ENCODE measurements at regions not wholly inside any gene's neighbourhood (a gene's known extent, or its start where the extent isn't known, plus 50 kb on each side); places are given as distances from the start of the nearest gene placed in this dataset.
"Not testable (repeated sequence)": the region's sequence is repeated elsewhere in the genome, so short reads cannot be mapped to it uniquely, and the experiment has no call there.

- TF ChIP-seq CTCF (IDR thresholded peaks at IDR 0.05; ENCODE audit: insufficient read depth, missing control alignments): no peak
- DNase-seq (ENCODE audit: insufficient read length, low spot score): no peak
- FAIRE-seq: no peak
These were observed 1136.1 kb downstream of the OTOL1 start for GRCh38 chr3:162632672-162633071.

- DNase-seq (ENCODE audit: insufficient read length, low spot score); FAIRE-seq: not testable (repeated sequence)
These were observed 1143.6 kb downstream of the OTOL1 start for GRCh38 chr3:162640208-162640607.

GRCh38 chr3:162641317-162641716 is 1144.7 kb downstream of the OTOL1 start:
- no peak for TF ChIP-seq CTCF (IDR thresholded peaks at IDR 0.05; ENCODE audit: insufficient read depth, missing control alignments)
- DNase-seq (ENCODE audit: insufficient read length, low spot score) (no peak), FAIRE-seq (no peak)

GRCh38 chr3:162641907-162642306 is 1145.3 kb downstream of the OTOL1 start:
- FAIRE-seq (no peak), DNase-seq (ENCODE audit: insufficient read length, low spot score) (no peak)
- TF ChIP-seq CTCF (IDR thresholded peaks at IDR 0.05; ENCODE audit: insufficient read depth, missing control alignments): no peak

GRCh38 chr3:162643245-162643644 is 1146.6 kb downstream of the OTOL1 start:
- DNase-seq (ENCODE audit: insufficient read length, low spot score) (no peak), FAIRE-seq (no peak)
- TF ChIP-seq CTCF (IDR thresholded peaks at IDR 0.05; ENCODE audit: insufficient read depth, missing control alignments): no peak

- DNase-seq (ENCODE audit: insufficient read length, low spot score): no peak
- no peak for FAIRE-seq
- no peak for TF ChIP-seq CTCF (IDR thresholded peaks at IDR 0.05; ENCODE audit: insufficient read depth, missing control alignments)
These were observed 1150.7 kb downstream of the OTOL1 start for GRCh38 chr3:162647321-162647720.

GRCh38 chr3:162658003-162658402 is 1161.4 kb downstream of the OTOL1 start:
- FAIRE-seq (no peak), DNase-seq (ENCODE audit: insufficient read length, low spot score) (no peak)
- TF ChIP-seq CTCF (IDR thresholded peaks at IDR 0.05; ENCODE audit: insufficient read depth, missing control alignments): no peak
